ENCODE measurements at regions not wholly inside any gene's neighbourhood (a gene's known extent, or its start where the extent isn't known, plus 50 kb on each side); places are given as distances from the start of the nearest gene placed in this dataset.

- TF ChIP-seq CTCF (IDR thresholded peaks at IDR 0.05 in 2 of 3, conservative IDR thresholded peaks at IDR 0.05 in 1 of 3; ENCODE audit: control insufficient read depth in 2 of 3, extremely low read depth in 1 of 3, insufficient read depth in 1 of 3, low read depth in 3 of 3, low read length in 3 of 3) (no peak), ATF7 (IDR thresholded peaks at IDR 0.05; ENCODE audit: low read depth) (no peak), FOS (IDR thresholded peaks at IDR 0.05; ENCODE audit: borderline replicate concordance, extremely low read depth, insufficient read length) (no peak), RAD51 (IDR thresholded peaks at IDR 0.05) (no peak), ZNF207 (IDR thresholded peaks at IDR 0.05; ENCODE audit: borderline replicate concordance) (no peak), PAX8 (IDR thresholded peaks at IDR 0.05) (no peak)
These were observed 121.5 kb upstream of the FOXQ1 start for GRCh38 chr6:1190366-1190765.

Measured in GM12878 (cell line).